ENCODE measurements at regions not wholly inside any gene's neighbourhood (a gene's known extent, or its start where the extent isn't known, plus 50 kb on each side); places are given as distances from the start of the nearest gene placed in this dataset.
A peak's percentile ranks its signal among the peaks of the same experiment; 100 is the strongest.

DNA sequence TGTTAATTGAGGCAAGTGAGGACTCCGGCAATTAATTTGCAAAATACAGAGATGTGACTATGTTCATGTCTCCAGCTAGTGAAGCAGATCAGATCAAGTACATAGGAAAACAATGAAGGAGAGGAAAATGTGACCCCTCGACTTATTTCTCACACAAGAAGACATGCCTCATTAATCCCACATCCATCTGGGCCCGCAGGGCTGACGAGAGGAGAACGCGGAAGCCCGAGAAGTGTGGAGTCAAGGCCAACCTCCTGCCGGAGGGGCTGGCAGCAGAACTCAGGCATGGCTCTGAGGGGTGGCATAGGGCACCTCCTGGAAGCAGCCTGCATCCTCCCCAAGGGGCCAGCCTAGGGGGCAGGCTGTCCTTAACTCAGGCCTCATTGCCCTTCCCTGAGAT lies 54.4 kb downstream of the ZNF503 start:
- H3K4me1 Mint-ChIP-seq, result no peaks in the 10 kb centered on the region
- no peaks in the 10 kb centered on the region for H3K9me3 ChIP-seq (ENCODE audit: control insufficient read depth in 1 of 2, low read length in 2 of 2)
- no peaks in the 10 kb centered on the region for H3K36me3 ChIP-seq (ENCODE audit: insufficient read depth, low read length)
- H3K27me3 Mint-ChIP-seq, result peaks cover 3 to 5% of the 10 kb centered on the region in 2 donors
- CTCF ChIA-PET (ENCODE audit: partially characterized antibody), result no interaction called here
- no peak overlapping the region for H3K27ac ChIP-seq (ENCODE audit: low read depth, low read length)
- no peaks in the 10 kb centered on the region for H3K4me1 ChIP-seq (ENCODE audit: insufficient read depth, low read length)
- no peaks in the 10 kb centered on the region for H3K36me3 Mint-ChIP-seq
- DNase-seq, result no peak
- intact Hi-C loops (cut with micrococcal nuclease), result no loop called here
- no peaks in the 10 kb centered on the region for H3K27me3 ChIP-seq (ENCODE audit: insufficient read depth, low read length)
- peaks cover 0 to 4% (median 0%) of the 10 kb centered on the region in 8 donors for H3K9me3 Mint-ChIP-seq
- no peak overlapping the region for H3K27ac Mint-ChIP-seq
- H3K4me3 ChIP-seq (ENCODE audit: low read length in 2 of 2), result no peak overlapping the region
- POLR2A ChIA-PET (ENCODE audit: partially characterized antibody), result no interaction called here
- H3K4me3 Mint-ChIP-seq, result no peak overlapping the region

DNA sequence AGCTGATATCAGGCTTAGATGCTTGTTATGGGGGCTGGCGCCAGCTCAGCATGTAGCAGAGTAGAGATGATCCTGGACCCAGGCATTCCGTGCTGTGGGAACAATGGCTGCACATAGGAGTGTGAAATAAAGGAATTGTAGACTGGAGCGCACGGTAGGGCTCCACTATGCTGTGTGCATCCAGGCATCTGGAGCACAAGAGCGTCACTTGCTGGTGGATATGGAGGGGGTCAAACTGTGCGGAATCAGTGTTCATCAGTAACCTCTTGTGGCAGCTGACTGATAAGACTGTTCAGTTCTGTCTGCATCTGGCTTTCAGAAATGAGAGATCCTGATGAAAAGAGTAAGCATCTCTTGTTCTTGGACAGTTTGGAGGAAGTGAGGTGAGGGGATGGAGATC lies 55.8 kb downstream of the ZNF503 start:
- Mint-ChIP-seq H3K36me3 (no peaks in the 10 kb centered on the region), H3K27ac (no peak overlapping the region), H3K27me3 (peaks cover 2 to 3% of the 10 kb centered on the region in 2 donors), H3K4me3 (no peak overlapping the region), H3K4me1 (no peaks in the 10 kb centered on the region), H3K9me3 (peaks cover 0 to 4% (median 0%) of the 10 kb centered on the region in 8 donors)
- intact Hi-C loops (cut with micrococcal nuclease), result no loop called here
- Histone ChIP-seq H3K4me1 (ENCODE audit: insufficient read depth, low read length) (no peaks in the 10 kb centered on the region), H3K27ac (ENCODE audit: low read depth, low read length) (no peak overlapping the region), H3K27me3 (ENCODE audit: insufficient read depth, low read length) (no peaks in the 10 kb centered on the region), H3K4me3 (ENCODE audit: low read length in 2 of 2) (no peak overlapping the region), H3K9me3 (ENCODE audit: control insufficient read depth in 1 of 2, low read length in 2 of 2) (no peaks in the 10 kb centered on the region), H3K36me3 (ENCODE audit: insufficient read depth, low read length) (no peaks in the 10 kb centered on the region)
- ChIA-PET POLR2A (ENCODE audit: partially characterized antibody) (no interaction called here), CTCF (ENCODE audit: partially characterized antibody) (no interaction called here)
- no peak for DNase-seq

DNA sequence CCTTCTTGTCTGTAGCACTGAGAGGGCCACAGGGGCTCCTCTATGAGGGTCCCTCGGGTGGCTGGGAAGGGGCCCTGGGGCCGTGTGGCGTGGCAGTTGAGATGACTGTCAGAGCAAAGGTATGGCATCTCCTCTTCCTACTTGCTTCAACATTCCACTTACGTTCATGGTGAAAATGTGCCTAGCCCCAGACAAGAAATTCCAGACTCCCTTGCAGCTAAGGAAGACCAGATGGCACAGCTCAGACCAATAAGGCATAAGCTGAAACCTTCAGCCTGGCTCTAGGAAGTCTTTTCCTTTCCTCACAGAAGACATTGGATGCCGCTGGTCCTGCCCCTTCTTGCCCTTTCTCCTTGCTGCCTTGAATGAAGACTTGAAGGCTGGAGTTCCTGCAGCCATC lies 57.4 kb downstream of the ZNF503 start:
- no peak overlapping the region for H3K4me3 ChIP-seq (ENCODE audit: low read length in 2 of 2)
- no peak overlapping the region for H3K27ac Mint-ChIP-seq
- no peak overlapping the region for H3K4me3 Mint-ChIP-seq
- no peaks in the 10 kb centered on the region for H3K36me3 Mint-ChIP-seq
- CTCF ChIA-PET (ENCODE audit: partially characterized antibody), result no interaction called here
- H3K36me3 ChIP-seq (ENCODE audit: insufficient read depth, low read length), result no peaks in the 10 kb centered on the region
- POLR2A ChIA-PET (ENCODE audit: partially characterized antibody), result no interaction called here
- no peaks in the 10 kb centered on the region for H3K4me1 Mint-ChIP-seq
- no peaks in the 10 kb centered on the region for H3K4me1 ChIP-seq (ENCODE audit: insufficient read depth, low read length)
- peaks cover 2 to 3% of the 10 kb centered on the region in 2 donors for H3K27me3 Mint-ChIP-seq
- no peak for DNase-seq
- no peak overlapping the region for H3K27ac ChIP-seq (ENCODE audit: low read depth, low read length)
- intact Hi-C loops (cut with micrococcal nuclease), result no loop called here
- H3K9me3 ChIP-seq (ENCODE audit: control insufficient read depth in 1 of 2, low read length in 2 of 2), result no peaks in the 10 kb centered on the region
- no peaks in the 10 kb centered on the region for H3K27me3 ChIP-seq (ENCODE audit: insufficient read depth, low read length)
- peaks cover 0 to 4% (median 0%) of the 10 kb centered on the region in 8 donors for H3K9me3 Mint-ChIP-seq

DNA sequence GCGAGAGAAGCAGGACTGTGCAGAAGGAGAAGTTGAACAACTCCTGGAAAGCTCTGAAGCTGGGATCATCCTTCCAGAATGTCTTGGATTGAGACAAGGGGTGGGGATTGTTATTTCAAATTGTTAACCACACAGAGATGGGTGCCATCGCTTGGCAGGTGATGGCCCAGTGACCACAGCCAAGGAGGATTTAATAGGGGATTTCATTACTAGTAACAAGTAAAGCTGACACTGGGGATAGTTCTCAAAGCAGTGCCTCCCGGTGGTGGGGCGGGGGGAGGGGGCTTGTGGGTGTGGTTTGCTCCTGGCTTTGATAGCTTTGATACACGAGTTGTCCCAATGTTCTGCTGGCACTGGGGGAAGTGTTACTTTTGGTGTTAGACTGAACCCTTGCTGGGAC lies 59.2 kb downstream of the ZNF503 start:
- no peaks in the 10 kb centered on the region for H3K4me1 Mint-ChIP-seq
- POLR2A ChIA-PET (ENCODE audit: partially characterized antibody), result no interaction called here
- H3K27me3 Mint-ChIP-seq, result peaks cover 1 to 6% of the 10 kb centered on the region in 2 donors
- no peaks in the 10 kb centered on the region for H3K36me3 Mint-ChIP-seq
- peaks cover 0 to 4% (median 0%) of the 10 kb centered on the region in 8 donors for H3K9me3 Mint-ChIP-seq
- CTCF ChIA-PET (ENCODE audit: partially characterized antibody), result no interaction called here
- Histone ChIP-seq H3K4me3 (ENCODE audit: low read length in 2 of 2) (no peak overlapping the region), H3K9me3 (ENCODE audit: control insufficient read depth in 1 of 2, low read length in 2 of 2) (no peaks in the 10 kb centered on the region), H3K4me1 (ENCODE audit: insufficient read depth, low read length) (no peaks in the 10 kb centered on the region), H3K27me3 (ENCODE audit: insufficient read depth, low read length) (no peaks in the 10 kb centered on the region), H3K27ac (ENCODE audit: low read depth, low read length) (no peak overlapping the region), H3K36me3 (ENCODE audit: insufficient read depth, low read length) (no peaks in the 10 kb centered on the region)
- no peak overlapping the region for H3K4me3 Mint-ChIP-seq
- intact Hi-C loops (cut with micrococcal nuclease), result no loop called here
- H3K27ac Mint-ChIP-seq, result no peak overlapping the region
- no peak for DNase-seq

DNA sequence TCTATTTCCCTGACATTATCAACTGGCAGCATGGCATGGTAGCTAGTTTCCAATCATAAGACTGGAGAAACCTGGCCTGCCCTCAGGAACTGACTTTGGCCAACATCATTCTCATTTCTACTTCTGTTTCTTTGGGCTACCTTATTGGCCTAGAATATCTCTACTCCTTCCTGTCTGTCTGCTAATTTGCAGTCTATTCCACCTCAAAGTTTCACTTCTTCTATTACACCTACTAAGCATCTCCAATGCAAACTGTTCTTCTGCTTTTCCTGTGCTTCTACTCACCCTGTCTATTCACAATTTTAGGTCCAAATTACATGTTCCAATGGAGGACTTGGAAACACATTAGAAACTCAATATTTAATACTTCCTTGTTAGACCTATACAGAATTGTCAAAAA lies 65.6 kb downstream of the ZNF503 start:
- Mint-ChIP-seq H3K27ac (peak overlapping the region in 1 of 7 donors; percentile 25), H3K27me3 (peaks cover 4 to 12% of the 10 kb centered on the region in 2 donors), H3K4me3 (no peak overlapping the region), H3K9me3 (peaks cover 0 to 9% (median under 1%) of the 10 kb centered on the region in 8 donors), H3K36me3 (no peaks in the 10 kb centered on the region), H3K4me1 (no peaks in the 10 kb centered on the region)
- Histone ChIP-seq H3K9me3 (ENCODE audit: control insufficient read depth in 1 of 2, low read length in 2 of 2) (no peaks in the 10 kb centered on the region), H3K27me3 (ENCODE audit: insufficient read depth, low read length) (no peaks in the 10 kb centered on the region), H3K4me1 (ENCODE audit: insufficient read depth, low read length) (no peaks in the 10 kb centered on the region), H3K36me3 (ENCODE audit: insufficient read depth, low read length) (no peaks in the 10 kb centered on the region), H3K27ac (ENCODE audit: low read depth, low read length) (no peak overlapping the region), H3K4me3 (ENCODE audit: low read length in 2 of 2) (no peak overlapping the region)
- no peak for DNase-seq
- ChIA-PET POLR2A (ENCODE audit: partially characterized antibody) (no interaction called here), CTCF (ENCODE audit: partially characterized antibody) (no interaction called here)
- intact Hi-C loops (cut with micrococcal nuclease), result no loop called here

DNA sequence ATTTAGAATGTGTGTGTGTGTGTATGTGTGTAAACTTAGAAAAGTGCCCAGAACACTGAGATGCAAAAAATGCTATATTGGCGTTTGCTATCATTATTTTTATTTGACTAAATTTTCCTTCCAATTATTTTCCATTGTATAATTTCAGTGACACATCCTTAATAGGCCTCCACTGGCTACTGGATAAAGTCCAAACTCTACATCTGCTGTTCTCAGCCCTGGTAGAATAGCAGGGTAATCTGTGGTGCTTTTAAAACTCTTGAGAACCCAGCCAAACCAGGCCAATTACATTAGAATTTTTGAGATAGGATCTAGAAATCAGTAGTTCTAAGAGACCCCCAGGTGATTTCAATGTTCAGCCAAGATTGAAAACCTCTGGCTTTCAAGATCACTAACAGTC lies 66.4 kb downstream of the ZNF503 start:
- Histone ChIP-seq H3K4me3 (ENCODE audit: low read length in 2 of 2) (no peak overlapping the region), H3K36me3 (ENCODE audit: insufficient read depth, low read length) (no peaks in the 10 kb centered on the region), H3K27me3 (ENCODE audit: insufficient read depth, low read length) (no peaks in the 10 kb centered on the region), H3K9me3 (ENCODE audit: control insufficient read depth in 1 of 2, low read length in 2 of 2) (no peaks in the 10 kb centered on the region), H3K27ac (ENCODE audit: low read depth, low read length) (no peak overlapping the region), H3K4me1 (ENCODE audit: insufficient read depth, low read length) (no peaks in the 10 kb centered on the region)
- intact Hi-C loops (cut with micrococcal nuclease), result no loop called here
- Mint-ChIP-seq H3K4me1 (no peaks in the 10 kb centered on the region), H3K36me3 (no peaks in the 10 kb centered on the region), H3K9me3 (peaks cover 0 to 9% (median under 1%) of the 10 kb centered on the region in 8 donors), H3K27me3 (peaks cover 4 to 13% of the 10 kb centered on the region in 2 donors), H3K27ac (no peak overlapping the region), H3K4me3 (no peak overlapping the region)
- DNase-seq, result no peak
- ChIA-PET POLR2A (ENCODE audit: partially characterized antibody) (no interaction called here), CTCF (ENCODE audit: partially characterized antibody) (no interaction called here)

DNA sequence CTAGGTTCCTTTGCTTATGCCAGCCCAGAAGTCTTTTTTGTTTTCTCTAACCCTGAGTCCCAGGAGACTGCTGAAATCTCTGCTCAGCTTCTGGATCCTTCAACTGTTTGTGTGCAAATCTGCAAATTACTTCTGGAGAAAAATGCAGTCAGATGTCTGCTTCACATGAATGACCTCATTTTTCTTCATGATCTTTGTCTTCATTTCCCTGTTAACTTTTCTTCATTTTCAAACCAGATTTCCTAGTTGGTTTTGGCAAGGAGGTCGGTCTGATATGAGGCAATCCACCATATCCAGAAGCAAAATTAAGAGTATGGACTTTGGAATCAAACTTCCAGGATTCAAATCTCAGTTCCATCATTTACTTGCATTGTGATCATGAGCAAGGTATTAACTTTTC lies 66.8 kb downstream of the ZNF503 start:
- H3K36me3 Mint-ChIP-seq, result no peaks in the 10 kb centered on the region
- peaks cover 4 to 17% of the 10 kb centered on the region in 2 donors for H3K27me3 Mint-ChIP-seq
- no peak overlapping the region for H3K27ac Mint-ChIP-seq
- Histone ChIP-seq H3K27me3 (ENCODE audit: insufficient read depth, low read length) (no peaks in the 10 kb centered on the region), H3K4me3 (ENCODE audit: low read length in 2 of 2) (no peak overlapping the region), H3K27ac (ENCODE audit: low read depth, low read length) (no peak overlapping the region), H3K4me1 (ENCODE audit: insufficient read depth, low read length) (no peaks in the 10 kb centered on the region), H3K36me3 (ENCODE audit: insufficient read depth, low read length) (no peaks in the 10 kb centered on the region), H3K9me3 (ENCODE audit: control insufficient read depth in 1 of 2, low read length in 2 of 2) (no peaks in the 10 kb centered on the region)
- intact Hi-C loops (cut with micrococcal nuclease), result no loop called here
- ChIA-PET CTCF (ENCODE audit: partially characterized antibody) (no interaction called here), POLR2A (ENCODE audit: partially characterized antibody) (no interaction called here)
- no peaks in the 10 kb centered on the region for H3K4me1 Mint-ChIP-seq
- DNase-seq, result no peak
- no peak overlapping the region for H3K4me3 Mint-ChIP-seq
- peaks cover 0 to 9% (median under 1%) of the 10 kb centered on the region in 8 donors for H3K9me3 Mint-ChIP-seq

DNA sequence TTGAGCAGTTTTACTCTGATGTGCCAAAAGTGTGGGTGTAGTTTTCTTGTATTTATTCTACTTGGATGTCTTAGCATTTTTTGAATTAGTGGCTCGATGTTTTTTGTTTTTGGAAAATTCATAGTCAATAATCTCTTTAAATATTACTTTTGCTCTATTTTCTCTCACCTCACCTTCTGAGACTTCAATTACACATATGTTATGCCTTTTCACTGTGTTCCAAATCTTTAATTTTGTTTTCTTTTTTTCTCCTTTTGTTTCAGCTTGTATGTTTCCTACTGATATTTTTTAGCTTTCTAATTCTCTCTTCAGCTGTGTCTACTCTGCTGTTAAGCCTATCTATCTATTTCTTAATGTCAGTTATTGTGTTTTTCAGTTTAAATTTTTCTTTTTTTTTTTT lies 69.5 kb downstream of the ZNF503 start:
- Mint-ChIP-seq H3K36me3 (no peaks in the 10 kb centered on the region), H3K27me3 (peaks cover 6 to 17% of the 10 kb centered on the region in 2 donors), H3K4me3 (no peak overlapping the region), H3K27ac (peak overlapping the region in 1 of 7 donors; percentile 31), H3K9me3 (peaks cover 0 to 9% (median under 1%) of the 10 kb centered on the region in 8 donors), H3K4me1 (no peaks in the 10 kb centered on the region)
- no peak overlapping the region for H3K27ac ChIP-seq (ENCODE audit: low read depth, low read length)
- POLR2A ChIA-PET (ENCODE audit: partially characterized antibody), result no interaction called here
- no peak for DNase-seq
- H3K36me3 ChIP-seq (ENCODE audit: insufficient read depth, low read length), result no peaks in the 10 kb centered on the region
- intact Hi-C loops (cut with micrococcal nuclease), result no loop called here
- CTCF ChIA-PET (ENCODE audit: partially characterized antibody), result no interaction called here
- no peaks in the 10 kb centered on the region for H3K27me3 ChIP-seq (ENCODE audit: insufficient read depth, low read length)
- no peak overlapping the region for H3K4me3 ChIP-seq (ENCODE audit: low read length in 2 of 2)
- no peaks in the 10 kb centered on the region for H3K9me3 ChIP-seq (ENCODE audit: control insufficient read depth in 1 of 2, low read length in 2 of 2)
- H3K4me1 ChIP-seq (ENCODE audit: insufficient read depth, low read length), result no peaks in the 10 kb centered on the region
